Heart right ventricle (tissue), 16 donors: ENCODE measurements at regions not wholly inside any gene's neighbourhood (a gene's known extent, or its start where the extent isn't known, plus 50 kb on each side); places are given as distances from the start of the nearest gene placed in this dataset.
"Not testable (repeated sequence)": the region's sequence is repeated elsewhere in the genome, so short reads cannot be mapped to it uniquely, and the experiment has no call there.

Experiments used
- ATAC-seq, 8 donors: fragments of 200-7000 bp; cut with Tn5 transposase; one replicate each; pipeline ENCODE4 v1.9.1; 2020; ENCODE audit warnings: mild to moderate bottlenecking in 8 of 8, moderate library complexity in 8 of 8, moderate number of reproducible peaks in 1 of 8
- DNase-seq, 2 donors: peaks; one replicate each; pipeline ENCODE4 v3.0.0-alpha.2; 2020
- H3K27ac ChIP-seq, 10 donors: fragments of 200-600 bp; sonication (generic) in 2 of 10; one replicate each; pipeline versions ENCODE4 v1.5.0 to v1.8.0; 2020 to 2022; ENCODE audit warnings: mild to moderate bottlenecking in 3 of 10
- H3K27me3 ChIP-seq, 7 donors: fragments of 200-600 bp; one replicate each; pipeline ENCODE4 v1.8.0; 2021 to 2022; ENCODE audit warnings: mild to moderate bottlenecking in 2 of 7
- H3K36me3 ChIP-seq, 9 donors: fragments of 200-600 bp; sonication (generic) in 1 of 9; one replicate each; pipeline versions ENCODE4 v1.5.0 to v1.8.0; 2020 to 2022; ENCODE audit warnings: mild to moderate bottlenecking in 2 of 9
- H3K4me1 ChIP-seq, 9 donors: fragments of 200-600 bp; sonication (generic) in 1 of 9; one replicate each; pipeline versions ENCODE4 v1.5.0 to v1.8.0; 2020 to 2022; ENCODE audit warnings: mild to moderate bottlenecking in 4 of 9
- H3K4me3 ChIP-seq, 10 donors: fragments of 200-600 bp; sonication (generic) in 2 of 10; one replicate each; pipeline versions ENCODE4 v1.5.0 to v1.8.0; 2020 to 2022; ENCODE audit warnings: mild to moderate bottlenecking in 7 of 10, moderate library complexity in 2 of 10
- H3K9me3 ChIP-seq, 11 donors: fragments of 200-600 bp in 10 of 11; sonication (generic) in 2 of 11; one replicate each; pipeline versions ENCODE4 v1.5.0 to v1.8.0; 2013 to 2022; ENCODE audit warnings: mild to moderate bottlenecking in 2 of 11, control low read depth in 1 of 11, moderate library complexity in 1 of 11
- WGBS, 2 donors: extraction: QIAGEN DNeasy Blood & Tissue Kit; methylation state at CpG; one replicate each; pipeline ENCODE4 v1.1.7; 2013; ENCODE audit warnings: inconsistent platforms in 1 of 2; 5-methylcytosine and 5-hydroxymethylcytosine counted together
- intact Hi-C, 10 donors: fragments of 100-400 bp; cut with DNase I; formaldehyde crosslinking; loops; one replicate each; pipeline versions ENCODE4 v1.11.1 to v1.14.2; 2022
- TF ChIP-seq, protein P1 (sequence below), 9 donors: fragments of 200-600 bp; sonication (generic) in 2 of 9; IDR thresholded peaks; one replicate each; pipeline versions ENCODE4 v1.5.0 to v1.8.0; 2021 to 2022; ENCODE audit warnings: antibody characterized with exemption in 9 of 9, mild to moderate bottlenecking in 5 of 9, moderate library complexity in 1 of 9
- donor health status: Arrhythmogenic right ventricular cardiomyopathy.
- donor health status: ischemic (EF 13 %, LVEDD 7.1; RV severe dilation, severe dysfunction).
- donor health status: healthy with polysubstance abuse.
- donor health status: DM: no; HTN: yes; CAD: no.
- donor health status: DM: no; HTN: no; CAD: no.
- donor health status: ischemic (EF 25% LVEDD 6.9; RV normal size, moderate dysfunction).
- donor health status: ischemic (EF 25% LVEDD 5.7; RV mildly dilated, moderate dysfunction).
- donor health status: healthy.
- donor health status: DM: yes; HTN: yes; CAD: no.
- donor health status: Ischemic cardiomyopathy.
- donor health status: ischemic (EF 35%, LVEDD 5.7; RV mildly dilated, moderate dysfunction).
- donor health status: nonischemic (EF 11% LVEDD 7.7; RV severe dilation, severe dysfunction).
- donor health status: DM: yes; HTN: yes; CAD: no.
- donor health status: PGD.
- donor health status: ischemic (EF 29% LVEDD 5.4; RV normal size, mild dysfunction).
- donor health status: nonischemic (EF 23%, LVEDD 6.1; RV moderate dilation, normal function).

GRCh38 chr7:131077735-131078134, 249.9 kb upstream of the MKLN1 start:
- Histone ChIP-seq H3K9me3 (no peaks in the 10 kb centered on the region), H3K4me1 (peaks cover 4 to 93% (median 46%) of the 10 kb centered on the region in 9 donors), H3K4me3 (no peak overlapping the region), H3K27me3 (no peaks in the 10 kb centered on the region), H3K27ac (peak overlapping the region in 1 of 10 donors; percentile 28), H3K36me3 (peaks cover 0 to 48% (median 7%) of the 10 kb centered on the region in 9 donors)
- TF ChIP-seq, protein P1, sequence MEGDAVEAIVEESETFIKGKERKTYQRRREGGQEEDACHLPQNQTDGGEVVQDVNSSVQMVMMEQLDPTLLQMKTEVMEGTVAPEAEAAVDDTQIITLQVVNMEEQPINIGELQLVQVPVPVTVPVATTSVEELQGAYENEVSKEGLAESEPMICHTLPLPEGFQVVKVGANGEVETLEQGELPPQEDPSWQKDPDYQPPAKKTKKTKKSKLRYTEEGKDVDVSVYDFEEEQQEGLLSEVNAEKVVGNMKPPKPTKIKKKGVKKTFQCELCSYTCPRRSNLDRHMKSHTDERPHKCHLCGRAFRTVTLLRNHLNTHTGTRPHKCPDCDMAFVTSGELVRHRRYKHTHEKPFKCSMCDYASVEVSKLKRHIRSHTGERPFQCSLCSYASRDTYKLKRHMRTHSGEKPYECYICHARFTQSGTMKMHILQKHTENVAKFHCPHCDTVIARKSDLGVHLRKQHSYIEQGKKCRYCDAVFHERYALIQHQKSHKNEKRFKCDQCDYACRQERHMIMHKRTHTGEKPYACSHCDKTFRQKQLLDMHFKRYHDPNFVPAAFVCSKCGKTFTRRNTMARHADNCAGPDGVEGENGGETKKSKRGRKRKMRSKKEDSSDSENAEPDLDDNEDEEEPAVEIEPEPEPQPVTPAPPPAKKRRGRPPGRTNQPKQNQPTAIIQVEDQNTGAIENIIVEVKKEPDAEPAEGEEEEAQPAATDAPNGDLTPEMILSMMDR (IDR thresholded peaks at IDR 0.05), result no peak
- intact Hi-C loops, result loop anchor here in 3 of 10 donors (10.0 kb wide), 2 partner anchors 227 to 347 kb away; no protein-coding TSS in a partner anchor
- no peak for DNase-seq
- 78 to 87% methylated on average over 4 of the region's 4 CpGs for WGBS, 2 donors
- no peak for ATAC-seq

DNA sequence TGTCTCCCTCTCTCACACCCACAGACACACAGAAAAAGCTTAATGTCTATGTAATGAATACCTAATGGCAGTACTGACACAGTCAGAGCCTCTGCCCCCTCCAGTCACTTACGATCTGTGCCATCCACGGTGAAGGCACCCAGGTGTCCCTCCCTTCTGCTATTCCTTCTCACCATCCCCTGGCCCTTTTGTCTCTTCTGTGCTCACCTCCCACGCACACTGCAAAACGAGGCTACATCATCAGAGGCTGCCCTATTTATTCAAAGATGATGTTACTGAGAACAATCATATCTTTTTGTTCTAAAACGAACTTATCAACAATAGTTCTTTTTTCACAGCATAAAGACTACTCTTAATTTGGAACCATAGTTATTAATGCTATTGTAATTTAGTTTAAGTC, 246.9 kb upstream of the MKLN1 start:
- Histone ChIP-seq H3K4me1 (peaks cover 6 to 93% (median 46%) of the 10 kb centered on the region in 9 donors), H3K36me3 (peaks cover 0 to 28% (median under 1%) of the 10 kb centered on the region in 9 donors), H3K9me3 (no peaks in the 10 kb centered on the region), H3K27ac (no peak overlapping the region), H3K4me3 (no peak overlapping the region), H3K27me3 (no peaks in the 10 kb centered on the region)
- ATAC-seq (no peak), DNase-seq (no peak)
- WGBS, 2 donors, result 73 to 77% methylated on average over 5 of the region's 5 CpGs
- TF ChIP-seq, protein P1 (IDR thresholded peaks at IDR 0.05), result no peak
- intact Hi-C loops, result no loop called here

DNA sequence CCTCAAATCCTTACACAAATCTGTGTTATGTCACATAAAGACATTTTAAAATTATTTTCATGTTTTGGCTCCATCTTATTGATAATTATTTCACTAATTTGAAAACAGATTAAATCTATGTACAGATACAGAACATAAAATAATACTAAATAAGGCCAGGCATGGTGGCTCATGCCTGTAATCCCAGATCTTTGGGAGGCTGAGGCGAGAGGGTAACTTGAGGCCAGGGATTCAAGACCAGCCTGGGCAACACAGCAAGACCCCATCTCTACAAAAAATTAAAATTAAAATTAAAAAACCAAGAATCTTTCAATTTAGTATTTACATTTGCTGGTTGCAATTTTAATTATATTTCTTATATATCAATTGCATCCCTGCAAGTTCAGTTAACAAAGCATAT, 246.4 kb upstream of the MKLN1 start:
- DNase-seq, result no peak
- no peak for ATAC-seq
- TF ChIP-seq, protein P1 (IDR thresholded peaks at IDR 0.05), result no peak
- H3K27me3 ChIP-seq, result no peaks in the 10 kb centered on the region
- 98 to 100% methylated on average over 1 of the region's 1 CpG for WGBS, 2 donors
- H3K27ac ChIP-seq, result no peak overlapping the region
- intact Hi-C loops, result no loop called here
- peaks cover 6 to 93% (median 42%) of the 10 kb centered on the region in 9 donors for H3K4me1 ChIP-seq
- peaks cover 0 to 27% (median 0%) of the 10 kb centered on the region in 9 donors for H3K36me3 ChIP-seq
- no peak overlapping the region for H3K4me3 ChIP-seq
- no peaks in the 10 kb centered on the region for H3K9me3 ChIP-seq

DNA sequence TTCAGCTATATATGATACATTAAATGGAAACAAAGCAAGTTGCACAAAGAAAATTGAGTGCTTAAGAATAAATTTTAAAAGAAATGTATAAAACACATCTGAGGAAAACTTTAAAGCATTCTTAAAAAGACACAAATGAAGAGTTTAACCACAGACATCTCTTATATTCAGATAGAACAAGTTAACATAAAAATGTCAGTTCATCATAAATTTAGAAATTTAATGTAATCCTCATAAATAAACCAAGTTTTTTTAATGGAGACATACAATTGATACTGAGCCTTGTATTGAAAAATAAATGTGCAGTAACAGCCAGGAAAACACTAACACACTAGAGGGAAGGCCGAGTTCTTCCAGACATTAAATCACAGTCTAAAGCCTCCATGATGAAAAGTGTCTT, 243.9 kb upstream of the MKLN1 start:
- 91 to 93% methylated on average over 1 of the region's 1 CpG for WGBS, 2 donors
- no peak for DNase-seq
- Histone ChIP-seq H3K27ac (no peak overlapping the region), H3K4me1 (peaks cover 6 to 95% (median 41%) of the 10 kb centered on the region in 9 donors), H3K4me3 (no peak overlapping the region), H3K36me3 (peaks cover 0 to 23% (median 0%) of the 10 kb centered on the region in 9 donors), H3K27me3 (no peaks in the 10 kb centered on the region), H3K9me3 (no peaks in the 10 kb centered on the region)
- ATAC-seq, result no peak
- TF ChIP-seq, protein P1 (IDR thresholded peaks at IDR 0.05), result no peak
- intact Hi-C loops, result no loop called here

- peaks cover 0 to 22% (median 0%) of the 10 kb centered on the region in 9 donors for H3K36me3 ChIP-seq
- DNase-seq, H3K27me3 ChIP-seq, H3K4me3 ChIP-seq, H3K9me3 ChIP-seq, ATAC-seq, intact Hi-C loops, H3K27ac ChIP-seq: not testable (repeated sequence)
- WGBS, 2 donors, result 83 to 94% methylated on average over 1 of the region's 1 CpG
- peaks cover 6 to 89% (median 44%) of the 10 kb centered on the region in 9 donors for H3K4me1 ChIP-seq
Observed at GRCh38 chr7:131084336-131084735, 243.3 kb upstream of the MKLN1 start.
